OCI-LY3 (cell line): ENCODE measurements at regions not wholly inside any gene's neighbourhood (a gene's known extent, or its start where the extent isn't known, plus 50 kb on each side); places are given as distances from the start of the nearest gene placed in this dataset.

Experiments
- H2AFZ ChIP-seq: fragments of 200-600, 300-600 bp; shearing (Covaris generic); 2 replicates; pipeline ENCODE4 v1.6.0; 2014; ENCODE audit warnings: antibody characterized with exemption, low read depth, low read length
- H3K27ac ChIP-seq: fragments of 200-600, 300-600 bp; sonication (generic); 2 replicates; pipeline ENCODE4 v1.5.1; 2014; ENCODE audit warnings: mild to moderate bottlenecking, low read length, moderate library complexity, mixed read lengths
- H3K27me3 ChIP-seq: fragments of 200-600, 300-600 bp; sonication (generic); 2 replicates; pipeline ENCODE4 v1.6.1; 2014; ENCODE audit warnings: low read depth, low read length, mixed read lengths
- H3K36me3 ChIP-seq: fragments of 200-600, 300-600 bp; sonication (generic); replicated peaks from 2 replicates; pipeline ENCODE3; 2014; ENCODE audit warnings: low read depth, low read length, mixed read lengths
- H3K4me1 ChIP-seq: fragments of 300-600, 200-600 bp; sonication (generic); 2 replicates; pipeline ENCODE4 v1.6.1; 2014; ENCODE audit warnings: low read length, mixed read lengths
- H3K4me2 ChIP-seq: fragments of 200-600, 300-600 bp; sonication (generic); 2 replicates; pipeline ENCODE4 v1.6.1; 2014; ENCODE audit warnings: low read length, mixed read lengths
- H3K4me3 ChIP-seq: fragments of 300-600, 200-600 bp; sonication (generic); 2 replicates; pipeline ENCODE4 v1.5.1; 2014; ENCODE audit warnings: antibody characterized with exemption, mild to moderate bottlenecking, low read length, moderate library complexity
- H3K79me2 ChIP-seq: fragments of 300-600, 200-600 bp; shearing (Covaris generic); 2 replicates; pipeline ENCODE4 v1.6.1; 2014; ENCODE audit warnings: mild to moderate bottlenecking, low read length, mixed read lengths
- H3K9ac ChIP-seq: fragments of 300-600, 200-600 bp; shearing (Covaris generic); 2 replicates; pipeline ENCODE4 v1.6.0; 2014; ENCODE audit warnings: mild to moderate bottlenecking, low read length, moderate library complexity
- H3K9me3 ChIP-seq: fragments of 200-600, 300-600 bp; shearing (Covaris generic); 2 replicates; pipeline ENCODE4 v1.6.1; 2014; ENCODE audit warnings: low read length, mixed read lengths; ENCODE audit not compliant: insufficient read depth
- H4K20me1 ChIP-seq: fragments of 200-600, 300-600 bp; sonication (generic); 2 replicates; pipeline ENCODE4 v1.6.1; 2016; ENCODE audit warnings: low read length, mixed read lengths; ENCODE audit not compliant: insufficient read depth
- CTCF ChIP-seq: fragments of 200-600, 300-600 bp; sonication (generic); IDR thresholded peaks from 2 replicates; pipeline ENCODE4 v1.5.1; 2014; ENCODE audit warnings: antibody characterized with exemption, low read length, low read depth
- EZH2phosphoT487 ChIP-seq: fragments of 200-600 bp; shearing (Covaris generic); IDR thresholded peaks from 2 replicates; pipeline ENCODE4 v1.6.1; 2018; ENCODE audit warnings: antibody characterized with exemption, mixed run types, low read depth

DNA sequence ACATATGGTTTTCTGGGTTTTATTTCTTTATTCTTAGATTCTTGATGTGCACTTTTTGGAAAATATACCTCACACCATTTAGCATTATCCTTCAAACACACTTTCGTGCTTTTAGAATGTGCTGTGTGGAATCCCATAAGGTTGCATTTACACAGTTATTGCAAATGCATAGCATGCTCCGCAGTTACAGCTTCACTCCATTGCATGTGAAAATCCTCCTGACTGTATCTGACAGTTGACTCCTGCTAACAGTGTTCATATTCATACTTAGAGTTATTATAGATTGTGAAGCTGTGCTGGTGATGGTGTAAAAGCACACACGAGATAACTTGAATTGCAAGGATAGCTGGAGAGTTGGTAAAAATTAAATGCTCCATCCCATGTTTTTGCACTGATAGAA, 811.5 kb upstream of the TENM3 start:
- H3K27ac ChIP-seq: no peak overlapping the region
- H3K4me3 ChIP-seq: no peak overlapping the region
- H3K4me1 ChIP-seq: no peaks in the 10 kb centered on the region
- H3K79me2 ChIP-seq: no peaks in the 10 kb centered on the region
- no peaks in the 10 kb centered on the region for H3K9me3 ChIP-seq
- no peaks in the 10 kb centered on the region for H4K20me1 ChIP-seq
- H3K36me3 ChIP-seq: no peaks in the 10 kb centered on the region
- H3K27me3 ChIP-seq: no peaks in the 10 kb centered on the region
- TF ChIP-seq CTCF: no peak
- no peak for TF ChIP-seq EZH2phosphoT487
- H2AFZ ChIP-seq: no peak overlapping the region
- no peak overlapping the region for H3K4me2 ChIP-seq
- H3K9ac ChIP-seq: no peak overlapping the region

- no peaks in the 10 kb centered on the region for H3K36me3 ChIP-seq
Measured at GRCh38 chr4:181432335-181432734, 810.9 kb upstream of the TENM3 start.

GRCh38 chr4:181437895-181438294, 805.3 kb upstream of the TENM3 start:
- peaks cover 2% of the 10 kb centered on the region; the same call in 1 of the 2 replicates for H3K4me1 ChIP-seq

More at GRCh38 chr4:181432335-181432734, 810.9 kb upstream of the TENM3 start:
- Histone ChIP-seq H3K79me2 (no peaks in the 10 kb centered on the region), H3K4me2 (no peak overlapping the region), H3K27ac (no peak overlapping the region), H3K27me3 (no peaks in the 10 kb centered on the region), H3K9me3 (no peaks in the 10 kb centered on the region), H3K9ac (no peak overlapping the region), H3K4me1 (no peaks in the 10 kb centered on the region), H4K20me1 (no peaks in the 10 kb centered on the region), H3K4me3 (no peak overlapping the region), H2AFZ (no peak overlapping the region)
- TF ChIP-seq CTCF (no peak), EZH2phosphoT487 (no peak)

GRCh38 chr4:181438641-181439040, 804.6 kb upstream of the TENM3 start:
- no peaks in the 10 kb centered on the region for H3K36me3 ChIP-seq
- no peaks in the 10 kb centered on the region for H3K79me2 ChIP-seq
- no peaks in the 10 kb centered on the region for H3K27me3 ChIP-seq
- no peaks in the 10 kb centered on the region for H3K9me3 ChIP-seq
- H3K27ac ChIP-seq: no peak overlapping the region
- H3K4me3 ChIP-seq: no peak overlapping the region
- H2AFZ ChIP-seq: no peak overlapping the region
- no peak overlapping the region for H3K4me2 ChIP-seq
- no peaks in the 10 kb centered on the region for H4K20me1 ChIP-seq
- peaks cover 7% of the 10 kb centered on the region; the same call in 1 of the 2 replicates for H3K4me1 ChIP-seq
- no peak overlapping the region for H3K9ac ChIP-seq
- TF ChIP-seq CTCF (no peak), EZH2phosphoT487 (no peak)

More at GRCh38 chr4:181437895-181438294, 805.3 kb upstream of the TENM3 start:
- Histone ChIP-seq H3K27ac (no peak overlapping the region), H3K79me2 (no peaks in the 10 kb centered on the region), H3K4me2 (no peak overlapping the region), H3K9ac (no peak overlapping the region), H3K9me3 (no peaks in the 10 kb centered on the region), H2AFZ (no peak overlapping the region), H4K20me1 (no peaks in the 10 kb centered on the region), H3K27me3 (no peaks in the 10 kb centered on the region), H3K36me3 (no peaks in the 10 kb centered on the region), H3K4me3 (no peak overlapping the region)
- no peak for TF ChIP-seq CTCF
- no peak for TF ChIP-seq EZH2phosphoT487
